Stimulated activated CD4-positive, alpha-beta T cell treated with anti-CD3 and anti-CD28 coated beads, Interleukin-15, amount 100 ng/mL, for 1 hour (primary cell): ENCODE measurements at regions not wholly inside any gene's neighbourhood (a gene's known extent, or its start where the extent isn't known, plus 50 kb on each side); places are given as distances from the start of the nearest gene placed in this dataset.
"Not testable (repeated sequence)": the region's sequence is repeated elsewhere in the genome, so short reads cannot be mapped to it uniquely, and the experiment has no call there.

Source experiments
- DNase-seq, 2 donors: peaks; one replicate each; pipeline ENCODE4 v3.0.0-alpha.2; 2020; ENCODE audit warnings: low read depth in 1 of 2, low spot score in 1 of 2

DNA sequence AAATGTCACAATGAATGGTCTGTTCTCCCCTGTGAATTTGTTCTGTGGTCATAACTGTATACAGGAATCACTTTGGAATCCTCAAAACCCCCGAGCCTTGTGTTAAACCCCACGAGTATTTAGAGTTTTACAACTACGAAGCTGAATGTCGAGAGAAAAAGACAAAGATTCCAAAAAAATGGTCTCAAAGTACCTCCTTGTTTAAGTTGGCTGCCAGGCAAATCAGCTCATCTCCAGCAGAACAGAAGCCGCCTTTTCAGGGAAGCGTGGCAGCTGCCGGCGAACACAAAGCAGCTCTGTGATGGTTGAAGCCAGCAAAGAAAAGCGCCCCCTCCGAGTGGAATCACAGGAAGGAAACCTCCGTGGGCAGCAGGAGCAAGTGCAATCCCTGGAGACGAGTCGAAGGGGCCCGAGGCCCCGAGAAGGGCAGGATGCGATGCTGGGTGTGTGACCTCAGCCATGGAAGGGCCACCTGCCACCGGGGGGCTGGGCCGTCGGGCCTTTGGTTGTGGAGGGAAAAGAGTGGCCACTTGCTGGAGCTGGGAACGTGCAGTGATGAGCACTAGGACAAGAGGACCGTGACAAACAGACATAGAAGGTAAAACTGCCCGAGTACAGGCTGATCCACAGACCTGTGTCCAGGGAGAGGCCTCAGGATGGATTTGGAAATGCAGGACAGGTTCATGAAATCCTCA, 706.4 kb downstream of the SEMA5A start:
- DNase-seq, result no peak

DNA sequence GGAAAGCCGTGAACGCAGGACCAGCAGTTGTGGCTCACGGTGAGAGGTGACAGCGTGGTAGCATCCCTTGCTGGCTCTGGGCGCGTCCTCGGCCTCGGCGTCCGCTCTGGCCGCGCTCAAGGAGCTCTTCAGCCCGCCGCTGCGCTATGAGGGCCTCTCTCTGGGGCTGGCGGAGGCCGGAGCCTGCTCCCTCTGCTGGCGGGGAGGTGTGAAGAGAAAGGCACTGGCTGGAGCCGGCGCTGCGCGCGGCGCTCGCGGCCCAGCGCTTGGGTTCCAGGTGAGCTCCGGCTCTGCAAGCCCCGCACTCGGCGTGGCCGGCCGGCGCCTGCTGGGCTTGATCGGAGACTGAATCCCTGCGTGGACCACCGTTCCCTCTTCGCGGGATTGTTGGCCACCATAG, 705.6 kb downstream of the SEMA5A start:
- DNase-seq, result no peak

DNA sequence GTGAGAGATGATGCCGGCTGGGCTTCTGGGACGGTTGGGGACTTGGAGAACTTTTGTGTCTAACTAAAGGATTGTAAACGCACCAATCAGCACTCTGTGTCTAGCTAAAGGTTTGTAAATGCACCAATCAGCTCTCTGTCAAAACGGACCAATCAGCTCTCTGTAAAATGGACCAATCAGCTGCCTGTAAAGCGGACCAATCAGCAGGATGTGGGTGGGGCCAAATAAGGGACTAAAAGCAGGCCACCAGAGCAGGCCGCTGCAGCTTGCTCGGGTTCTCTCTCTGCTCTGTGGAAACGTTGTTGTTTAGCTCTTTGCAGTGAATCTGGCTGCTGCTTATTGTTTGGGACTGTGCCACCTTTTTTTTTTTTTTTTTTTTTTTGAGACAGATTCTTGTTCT, 705.1 kb downstream of the SEMA5A start:
- DNase-seq, result not testable (repeated sequence)

GRCh38 chr5:8842971-8843551, 702.8 kb downstream of the SEMA5A start:
- DNase-seq, result no peak

DNA sequence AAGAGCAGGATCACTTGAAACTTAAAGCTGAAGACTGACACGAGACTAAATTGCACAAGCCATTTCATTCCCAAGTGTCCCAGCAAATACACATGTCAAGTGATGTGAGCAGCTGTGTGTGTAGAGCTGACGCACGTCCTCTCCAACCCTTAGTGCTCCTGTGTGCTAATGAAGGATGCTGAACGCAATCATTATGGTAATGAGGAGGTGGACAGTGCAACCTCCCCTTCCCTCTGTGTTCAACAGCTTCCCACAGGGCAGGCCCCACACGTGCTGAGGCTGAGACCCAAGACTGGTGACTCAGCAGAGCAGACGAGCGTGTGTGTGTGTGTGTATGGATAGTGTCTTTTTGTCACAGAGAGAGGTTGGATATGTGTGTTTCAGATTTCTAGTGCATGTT, 702.1 kb downstream of the SEMA5A start:
- DNase-seq, result no peak

DNA sequence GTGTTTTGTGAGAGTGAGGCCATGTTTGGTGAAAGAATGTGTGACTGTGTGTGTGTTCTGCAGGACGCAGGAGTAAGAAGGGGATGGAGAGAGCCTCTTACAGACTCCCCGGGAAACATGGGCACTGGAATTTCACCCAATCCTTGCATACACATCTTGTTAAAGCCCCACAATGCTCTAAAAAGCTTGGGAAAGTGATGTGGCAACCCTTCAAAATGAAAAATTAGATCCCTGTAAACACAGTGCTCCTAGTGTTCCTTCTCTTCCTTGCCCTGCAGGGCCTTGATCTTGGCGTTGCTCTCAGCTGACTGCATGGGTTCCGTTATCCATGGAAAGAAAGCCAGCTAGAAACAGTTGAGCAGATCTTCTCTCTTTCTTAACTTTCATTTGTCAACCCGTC, 701.7 kb downstream of the SEMA5A start:
- no peak for DNase-seq

- DNase-seq, result no peak
Observed at GRCh38 chr5:8844847-8845246, 701.0 kb downstream of the SEMA5A start.

DNA sequence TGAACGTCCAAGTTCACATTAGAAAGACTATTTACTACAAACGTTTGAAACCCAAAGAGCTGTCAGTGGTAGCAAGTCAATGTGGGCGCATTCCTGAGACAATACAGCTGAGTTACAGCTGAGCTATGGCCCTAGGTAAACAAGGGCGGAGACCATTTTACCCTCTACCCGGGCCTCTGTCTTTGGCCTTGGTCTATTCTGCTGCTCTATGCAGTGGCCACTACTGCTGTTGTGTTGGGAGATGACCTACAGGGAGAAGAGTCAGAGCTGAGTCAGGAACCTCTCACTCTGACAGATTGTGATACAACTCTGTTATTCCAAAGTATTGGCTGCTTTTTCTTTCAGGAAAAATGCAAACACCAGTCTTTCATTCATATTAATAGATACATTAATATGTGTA, 700.6 kb downstream of the SEMA5A start:
- DNase-seq, result no peak

- no peak for DNase-seq
Observed at GRCh38 chr5:8848366-8848765, 697.5 kb downstream of the SEMA5A start.

DNA sequence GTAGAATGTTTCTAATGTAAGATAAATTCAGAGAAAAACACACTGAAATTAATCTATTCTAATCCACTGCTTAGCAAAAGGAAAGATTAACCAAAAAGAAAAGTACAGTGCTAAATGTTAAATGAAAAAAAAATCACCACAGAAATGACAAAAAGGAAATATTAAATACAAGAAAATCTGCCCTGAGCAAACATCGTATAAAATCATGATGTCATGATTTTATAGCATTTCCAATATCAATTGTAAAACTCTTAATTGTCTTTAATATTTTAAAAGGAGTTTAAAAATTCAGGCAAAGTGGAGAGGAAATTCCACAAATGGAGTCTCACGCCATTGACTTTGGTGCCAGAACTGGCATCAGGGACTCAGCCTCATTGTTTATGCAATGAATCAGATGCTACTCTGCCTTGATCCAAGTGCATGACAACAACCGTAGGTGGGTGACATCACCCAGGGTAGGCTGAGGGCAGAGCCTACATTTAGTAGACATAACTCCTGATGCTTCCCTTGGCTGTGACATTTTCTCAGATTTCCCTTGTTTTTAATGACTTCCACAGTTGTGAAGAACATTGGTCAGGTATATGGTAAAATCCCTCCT, 696.8 kb downstream of the SEMA5A start:
- no peak for DNase-seq

GRCh38 chr5:8851101-8851500, 694.8 kb downstream of the SEMA5A start:
- no peak for DNase-seq

- no peak for DNase-seq
Observed at GRCh38 chr5:8857051-8857450, 688.8 kb downstream of the SEMA5A start.

DNA sequence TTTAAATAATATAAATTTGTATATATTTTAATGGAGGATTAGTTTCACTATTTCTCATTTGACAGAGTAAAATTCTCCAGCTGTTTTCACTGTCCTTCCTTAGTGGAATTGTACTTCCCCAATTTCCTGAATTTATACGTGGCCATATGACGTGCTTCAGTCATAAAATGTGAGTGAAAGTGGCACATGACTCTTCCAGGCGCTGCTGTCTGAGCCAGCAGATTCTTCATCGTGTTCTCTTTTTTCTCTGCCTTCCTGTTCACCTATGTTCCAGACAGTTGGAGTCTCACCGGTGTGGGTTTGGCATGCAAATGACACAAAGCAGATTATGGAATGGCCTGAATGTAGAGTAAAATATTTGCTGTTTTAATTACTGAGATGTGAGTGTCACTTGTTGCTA, 684.1 kb downstream of the SEMA5A start:
- no peak for DNase-seq

GRCh38 chr5:8864053-8864452, 681.8 kb downstream of the SEMA5A start:
- no peak for DNase-seq

- DNase-seq, result no peak
Observed at GRCh38 chr5:8865266-8865665, 680.6 kb downstream of the SEMA5A start.

- DNase-seq, result no peak
Observed at GRCh38 chr5:8865686-8866374, 680.0 kb downstream of the SEMA5A start.

DNA sequence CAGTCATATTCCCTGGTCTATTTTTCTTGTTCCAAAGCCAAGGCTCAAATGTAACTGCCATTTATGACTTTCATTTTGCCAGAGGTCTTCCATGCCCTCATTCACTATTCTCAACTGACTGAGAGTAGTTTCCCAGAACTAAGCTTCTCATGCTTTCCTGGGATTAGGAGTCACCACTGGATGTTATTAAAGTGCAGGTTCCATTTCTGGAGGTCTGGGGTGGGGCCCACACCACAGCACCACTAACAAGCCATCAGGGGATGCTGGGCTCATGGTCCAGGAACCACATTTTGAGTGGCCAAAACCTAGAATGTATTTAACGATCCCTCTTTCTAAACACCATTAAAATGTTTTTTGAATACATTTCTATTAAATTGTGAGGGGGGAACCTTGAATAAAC, 677.6 kb downstream of the SEMA5A start:
- no peak for DNase-seq

DNA sequence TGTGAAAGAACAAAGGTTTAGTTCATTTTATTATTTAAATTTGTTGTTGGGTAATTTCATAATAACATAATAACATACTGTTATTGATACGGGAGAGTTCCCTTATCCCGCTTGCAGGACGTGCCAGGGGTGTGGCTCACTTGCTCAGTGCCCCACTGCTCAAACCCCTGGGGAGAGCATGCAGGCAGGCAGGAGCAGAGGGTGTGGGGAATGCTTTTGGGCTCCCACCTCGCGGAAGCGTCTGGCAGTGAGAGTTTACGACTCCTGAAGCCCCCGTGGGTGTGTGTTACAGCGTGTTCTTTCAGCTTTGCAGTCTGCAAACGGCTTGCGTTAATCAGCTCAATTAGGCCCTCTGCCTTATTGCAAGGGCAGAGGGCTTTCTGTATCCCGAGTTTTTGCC, 675.9 kb downstream of the SEMA5A start:
- DNase-seq, result no peak

- DNase-seq, result no peak
Observed at GRCh38 chr5:8870349-8870958, 675.4 kb downstream of the SEMA5A start.

DNA sequence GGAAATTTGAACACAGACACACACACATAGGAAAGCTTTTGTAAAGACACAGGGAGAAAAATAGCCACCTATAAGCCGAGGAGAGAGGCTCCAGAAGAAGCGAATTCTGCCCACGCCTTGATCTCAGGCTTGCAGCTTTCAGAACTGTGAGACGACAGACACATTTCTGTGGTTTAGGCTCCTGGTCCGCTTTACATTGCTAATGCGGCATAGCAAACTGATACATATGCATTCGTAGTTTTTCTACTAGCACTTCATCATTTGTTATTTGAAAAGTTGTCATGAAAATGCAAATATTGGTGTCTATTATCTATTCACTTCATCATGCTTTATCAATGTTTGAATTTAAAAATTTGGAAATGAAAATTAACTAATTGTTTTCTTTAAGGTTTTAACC, 674.9 kb downstream of the SEMA5A start:
- no peak for DNase-seq

- DNase-seq, result no peak
Observed at GRCh38 chr5:8871446-8871845, 674.4 kb downstream of the SEMA5A start.

DNA sequence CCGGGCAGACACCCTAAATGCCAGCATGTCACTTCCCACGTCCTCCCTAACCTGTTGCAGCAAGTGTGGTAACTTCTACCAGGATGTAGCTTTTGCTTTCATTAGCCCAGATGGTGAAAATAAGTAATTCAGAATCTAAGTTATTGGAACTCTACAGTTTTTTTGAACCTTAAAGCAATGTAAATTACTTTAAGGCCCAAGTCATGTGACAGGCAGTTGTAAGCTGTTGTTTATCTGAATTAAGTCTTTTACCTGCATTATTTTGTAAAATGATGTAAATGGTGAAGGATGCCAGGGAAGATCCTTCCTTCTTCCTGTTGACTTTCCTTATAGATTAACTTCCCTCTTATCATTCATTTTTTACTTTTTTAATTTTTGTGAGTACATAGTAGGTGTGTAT, 670.2 kb downstream of the SEMA5A start:
- no peak for DNase-seq
